ENCODE measurements at regions not wholly inside any gene's neighbourhood (a gene's known extent, or its start where the extent isn't known, plus 50 kb on each side); places are given as distances from the start of the nearest gene placed in this dataset.
A peak's percentile ranks its signal among the peaks of the same experiment; 100 is the strongest.
"Not testable (repeated sequence)": the region's sequence is repeated elsewhere in the genome, so short reads cannot be mapped to it uniquely, and the experiment has no call there.

- H3K27ac ChIP-seq = no peak overlapping the region
- CTCF ChIA-PET = interaction anchor here (0.7 kb wide), 1 partner anchor 52 kb away, joined by 3 read pairs; no protein-coding TSS in a partner anchor
- no peak for TF ChIP-seq CTCF (conservative IDR thresholded peaks at IDR 0.05; ENCODE audit: low read depth)
- POLR2A ChIA-PET (ENCODE audit: low non-redundant PET) = no interaction called here
- no peak for DNase-seq (ENCODE audit: low spot score)
These were observed 125.2 kb upstream of the ARHGEF3 start for GRCh38 chr3:56926947-56927282.

- DNase-seq (ENCODE audit: low spot score) = peak; percentile 34
- no peak overlapping the region for H3K27ac ChIP-seq
- TF ChIP-seq CTCF (conservative IDR thresholded peaks at IDR 0.05; ENCODE audit: low read depth) = no peak
- POLR2A ChIA-PET (ENCODE audit: low non-redundant PET) = no interaction called here
- CTCF ChIA-PET = interaction anchor here (0.7 kb wide), 1 partner anchor 53 kb away, joined by 3 read pairs; no protein-coding TSS in a partner anchor
These were observed 124.6 kb upstream of the ARHGEF3 start for GRCh38 chr3:56926243-56926946.

- CTCF ChIA-PET; POLR2A ChIA-PET (ENCODE audit: low non-redundant PET): not testable (repeated sequence)
These were observed 123.0 kb upstream of the ARHGEF3 start for GRCh38 chr3:56924700-56925099.

GRCh38 chr3:56923526-56924224 lies 121.9 kb upstream of the ARHGEF3 start:
- POLR2A ChIA-PET (ENCODE audit: low non-redundant PET) = no interaction called here

More at GRCh38 chr3:56924700-56925099, 123.0 kb upstream of the ARHGEF3 start:
- not testable (repeated sequence) for H3K27ac ChIP-seq; DNase-seq (ENCODE audit: low spot score)

GRCh38 chr3:56921573-56922453 lies 120.1 kb upstream of the ARHGEF3 start:
- CTCF ChIA-PET = interaction anchor here (0.8 kb wide), 1 partner anchor 20 kb away, joined by 3 read pairs; no protein-coding TSS in a partner anchor
- DNase-seq (ENCODE audit: low spot score) = no peak
- no peak overlapping the region for H3K27ac ChIP-seq
- TF ChIP-seq CTCF (conservative IDR thresholded peaks at IDR 0.05; ENCODE audit: low read depth) = no peak
- POLR2A ChIA-PET (ENCODE audit: low non-redundant PET) = no interaction called here

More at GRCh38 chr3:56923526-56924224, 121.9 kb upstream of the ARHGEF3 start:
- TF ChIP-seq CTCF (conservative IDR thresholded peaks at IDR 0.05; ENCODE audit: low read depth) = no peak
- peak; percentile 38 for DNase-seq (ENCODE audit: low spot score)
- no peak overlapping the region for H3K27ac ChIP-seq
- CTCF ChIA-PET = no interaction called here

- no peak for TF ChIP-seq CTCF (conservative IDR thresholded peaks at IDR 0.05; ENCODE audit: low read depth)
- ChIA-PET CTCF (no interaction called here), POLR2A (ENCODE audit: low non-redundant PET) (no interaction called here)
- DNase-seq (ENCODE audit: low spot score) = no peak
- H3K27ac ChIP-seq = no peak overlapping the region
These were observed 118.0 kb upstream of the ARHGEF3 start for GRCh38 chr3:56919797-56920195.

Measured in RWPE1 (cell line).